Jurkat, Clone E6-1 (cell line): ENCODE measurements at regions not wholly inside any gene's neighbourhood (a gene's known extent, or its start where the extent isn't known, plus 50 kb on each side); places are given as distances from the start of the nearest gene placed in this dataset.
"Not testable (repeated sequence)": the region's sequence is repeated elsewhere in the genome, so short reads cannot be mapped to it uniquely, and the experiment has no call there.

Experiments
- DNase-seq: peaks from one replicate; pipeline ENCODE4 v3.0.0-alpha.2; 2011; ENCODE audit warnings: low read depth, low spot score
- H3K4me3 ChIP-seq: 2 replicates; pipeline ENCODE4 v1.5.1; 2011; ENCODE audit warnings: mild to moderate bottlenecking, low read length, control low read depth, moderate library complexity

DNA sequence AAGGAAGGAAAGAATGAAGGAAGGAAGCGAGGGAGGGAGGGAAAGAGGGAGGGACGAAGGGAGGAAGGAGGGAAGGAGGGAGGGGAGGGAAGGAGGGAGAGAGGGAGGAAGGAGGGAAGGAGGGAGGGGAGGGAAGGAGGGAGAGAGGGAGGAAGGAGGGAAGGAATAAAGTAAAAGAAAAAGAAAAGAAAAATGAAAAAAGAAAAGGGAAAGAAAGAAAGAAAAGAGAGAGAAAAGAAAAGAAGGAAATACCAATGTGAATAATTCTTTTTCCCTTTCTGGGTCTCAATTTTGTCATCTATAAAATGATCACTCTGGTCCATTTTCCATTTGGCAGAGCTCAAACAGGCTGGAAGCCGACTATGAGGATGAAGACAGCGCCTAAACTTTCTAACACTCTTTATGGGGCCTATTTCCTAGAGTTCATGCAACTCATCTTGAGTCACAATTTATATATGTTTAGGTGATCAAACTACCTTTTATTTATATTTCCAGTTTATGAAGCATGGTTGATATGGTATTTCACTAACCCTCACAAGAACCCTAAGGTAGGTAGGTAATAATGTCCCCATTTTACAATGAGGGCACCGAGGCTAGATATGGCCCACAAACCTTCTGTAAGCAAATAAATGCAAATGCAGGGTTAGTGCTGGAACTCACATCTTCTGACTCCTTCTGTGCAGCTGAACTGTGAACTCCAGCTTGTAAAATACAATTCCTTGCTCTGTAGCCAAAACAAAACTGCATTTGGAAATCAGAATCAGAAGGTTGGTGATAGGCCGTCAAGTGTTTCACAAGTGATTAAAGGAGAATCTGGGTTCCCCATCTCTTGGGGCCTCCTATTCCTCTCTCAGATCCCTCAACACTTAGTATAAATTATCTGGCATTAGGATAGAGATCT lies 434.3 kb downstream of the ETS1 start:
- no peak for DNase-seq
- H3K4me3 ChIP-seq: no peak overlapping the region

DNA sequence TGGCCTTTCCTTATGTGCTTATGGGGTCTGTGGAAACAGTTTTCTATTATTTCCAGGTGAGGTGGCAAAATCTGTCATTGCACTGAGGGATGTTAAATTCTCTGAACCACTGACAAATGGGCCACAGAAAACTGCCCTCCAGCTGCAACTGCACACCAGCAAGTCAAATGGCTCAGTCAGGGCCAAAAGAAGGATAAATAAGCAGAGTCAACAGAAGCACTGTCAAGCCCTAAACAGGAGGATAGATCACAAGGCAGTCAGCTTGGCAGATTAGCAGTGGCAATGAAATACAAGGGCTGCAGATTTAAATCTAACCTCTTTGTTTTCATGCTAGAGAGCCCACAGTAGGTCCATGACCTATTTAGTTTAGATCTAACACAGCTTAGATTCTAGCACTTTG lies 435.6 kb downstream of the ETS1 start:
- H3K4me3 ChIP-seq: no peak overlapping the region
- no peak for DNase-seq

DNA sequence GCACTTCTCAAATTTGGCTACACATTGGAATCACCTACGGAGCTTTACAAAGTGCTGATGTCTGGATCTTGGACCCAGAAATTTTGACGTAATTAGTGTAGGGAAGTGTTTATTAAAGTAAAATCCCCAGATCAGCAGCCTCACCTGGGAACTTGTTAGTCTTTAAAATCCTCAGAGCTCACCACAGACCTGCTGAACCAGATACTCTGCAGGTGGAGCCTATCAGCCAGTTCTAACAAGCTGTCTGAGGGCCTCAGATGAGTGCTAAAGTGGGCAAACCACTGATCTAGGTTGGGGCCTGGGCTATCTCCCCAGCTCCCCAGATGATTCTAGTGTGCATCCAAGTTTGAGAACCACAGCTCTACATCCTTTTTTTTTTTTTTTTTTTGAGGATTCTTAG lies 436.0 kb downstream of the ETS1 start:
- no peak overlapping the region for H3K4me3 ChIP-seq
- DNase-seq: no peak

DNA sequence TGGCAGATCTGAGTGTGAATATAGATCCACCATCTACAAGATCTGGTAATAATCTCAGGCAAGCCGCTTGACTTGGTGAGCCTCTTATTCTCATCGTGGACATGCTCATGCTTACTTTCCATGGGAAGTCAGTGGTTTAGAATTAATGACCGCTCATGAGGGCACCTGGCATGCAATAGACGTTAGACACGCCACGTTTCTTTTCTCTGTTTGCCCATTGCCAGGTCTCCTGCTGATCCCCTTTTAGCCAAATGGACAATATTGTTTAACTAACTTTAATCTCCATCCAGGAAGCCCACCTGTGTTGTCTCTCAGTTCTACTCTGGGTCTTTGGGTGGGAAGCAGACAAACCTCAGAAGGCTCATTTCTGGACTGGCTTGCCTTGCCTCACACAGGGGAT lies 439.1 kb downstream of the ETS1 start:
- no peak for DNase-seq

DNA sequence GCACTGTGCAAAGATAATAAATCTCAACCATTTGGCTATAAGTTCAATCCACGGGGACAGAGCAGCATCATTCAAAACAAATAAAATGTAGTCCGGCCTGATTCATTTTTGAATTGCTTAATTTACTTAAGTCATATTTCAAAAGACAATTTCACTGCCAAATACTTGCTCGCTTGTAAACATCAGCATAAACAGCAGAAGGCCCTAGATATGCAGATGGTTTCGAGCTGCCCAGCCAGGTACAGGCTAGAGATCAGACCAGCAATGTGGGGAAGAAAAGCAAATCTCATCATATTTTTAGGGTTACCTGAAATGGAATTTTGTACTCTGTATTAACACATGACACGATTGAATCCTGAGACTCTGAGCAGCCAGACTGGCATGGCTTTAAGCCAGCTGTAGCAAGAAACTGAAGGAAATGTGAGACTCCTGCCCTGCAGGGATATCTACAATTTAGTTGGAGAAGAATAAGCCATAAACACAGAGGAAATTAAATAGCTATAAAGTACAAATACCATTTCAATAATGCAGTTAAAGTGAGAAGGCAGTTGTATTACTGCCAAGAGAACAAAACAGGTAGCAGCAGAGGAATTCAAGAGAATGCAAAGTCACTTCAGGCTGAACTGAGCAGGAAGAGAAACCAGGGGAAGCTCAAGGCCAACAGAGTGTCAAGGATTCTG lies 440.3 kb downstream of the ETS1 start:
- no peak overlapping the region for H3K4me3 ChIP-seq
- no peak for DNase-seq

More for the DNA sequence above, 439.1 kb downstream of the ETS1 start:
- H3K4me3 ChIP-seq: no peak overlapping the region

DNA sequence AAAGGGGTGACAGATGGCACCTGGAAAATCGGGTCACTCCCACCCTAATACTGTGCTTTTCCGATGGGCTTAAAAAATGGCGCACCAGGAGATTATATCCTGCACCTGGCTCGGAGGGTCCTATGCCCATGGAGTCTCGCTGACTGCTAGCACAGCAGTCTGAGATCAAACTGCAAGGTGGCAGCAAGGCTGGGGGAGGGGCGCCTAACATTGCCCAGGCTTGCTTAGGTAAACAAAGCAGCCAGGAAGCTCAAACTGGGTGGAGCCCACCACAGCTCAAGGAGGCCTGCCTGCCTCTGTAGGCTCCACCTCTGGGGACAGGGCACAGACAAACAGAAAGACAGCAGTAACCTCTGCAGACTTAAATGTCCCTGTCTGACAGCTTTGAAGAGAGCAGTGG lies 447.1 kb downstream of the ETS1 start:
- not testable (repeated sequence) for H3K4me3 ChIP-seq, DNase-seq

DNA sequence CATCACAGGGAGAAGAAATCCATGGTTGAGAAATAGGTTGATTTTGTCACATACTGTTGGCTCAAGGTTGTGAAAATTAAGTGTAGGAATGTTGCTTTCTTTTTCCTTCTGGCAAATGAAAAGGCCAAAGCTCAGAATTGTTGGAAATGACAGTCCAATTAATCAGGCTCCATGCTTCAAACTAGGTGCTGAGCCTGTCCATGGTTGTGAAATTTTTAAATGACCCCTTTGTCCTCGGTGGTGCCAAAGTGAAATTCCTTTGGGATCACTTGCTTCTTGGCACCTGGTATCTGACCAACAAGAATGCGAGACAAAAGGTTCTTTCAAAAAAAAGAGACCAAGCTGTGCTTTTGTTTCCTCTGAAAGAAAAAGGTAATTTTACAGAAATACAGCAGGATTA lies 451.9 kb downstream of the ETS1 start:
- no peak overlapping the region for H3K4me3 ChIP-seq
- DNase-seq: no peak

DNA sequence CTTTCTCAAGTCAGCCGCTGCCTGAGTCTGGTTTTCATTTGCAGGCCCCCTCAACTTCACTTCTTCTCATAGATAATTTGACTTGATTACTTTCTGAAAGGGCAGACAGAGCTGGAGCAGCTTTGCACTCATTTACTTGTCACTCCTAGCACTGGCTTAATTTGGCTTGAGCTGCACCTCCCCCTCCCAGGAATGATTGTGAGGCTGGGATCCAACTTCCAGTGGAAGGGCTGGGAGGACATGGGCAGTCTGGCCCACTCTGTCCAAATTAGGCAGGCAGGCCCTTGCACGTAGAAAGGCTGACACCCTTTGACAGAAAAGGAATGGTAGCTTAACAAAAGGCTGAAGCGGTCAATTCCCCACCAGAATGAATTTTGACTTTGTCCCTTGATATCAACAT lies 453.9 kb downstream of the ETS1 start:
- no peak for DNase-seq
- H3K4me3 ChIP-seq: no peak overlapping the region

DNA sequence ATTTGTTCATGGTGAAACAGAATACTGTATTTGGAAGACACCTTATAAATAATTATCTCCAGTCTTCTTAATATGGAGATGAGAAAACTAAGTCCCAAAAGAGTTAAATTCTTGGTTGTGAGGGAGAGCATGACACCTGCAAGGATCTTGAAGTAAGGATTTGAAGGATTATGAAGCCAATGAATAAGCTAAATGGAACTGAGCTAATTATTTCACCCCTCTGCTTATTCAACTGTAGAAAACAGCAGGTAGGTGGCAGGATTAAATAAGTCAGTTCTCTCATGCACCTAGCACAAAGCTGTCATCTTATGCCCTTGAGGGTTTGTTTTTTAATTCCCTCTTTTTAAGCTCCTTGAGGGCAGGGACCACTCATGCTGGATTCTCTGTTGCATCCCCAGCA lies 457.3 kb downstream of the ETS1 start:
- no peak for DNase-seq
- H3K4me3 ChIP-seq: no peak overlapping the region

DNA sequence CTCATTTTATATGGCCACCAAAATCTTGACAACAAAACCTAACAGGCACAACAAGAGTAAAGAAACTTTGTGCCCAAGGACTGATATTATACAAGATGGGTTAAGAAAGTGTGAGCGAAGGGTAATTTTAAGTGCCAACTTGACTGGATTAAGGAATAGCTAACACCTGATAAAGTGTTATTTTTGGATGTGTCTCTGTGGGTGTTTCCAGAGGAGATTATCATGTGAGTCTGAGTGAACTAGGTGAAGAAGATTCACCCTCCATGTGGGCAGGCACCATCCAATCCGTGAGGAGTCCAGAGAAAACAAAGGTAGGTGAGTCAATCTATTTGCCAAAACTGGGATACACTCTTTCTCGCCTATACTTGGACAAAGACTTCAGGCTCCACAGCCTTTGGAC lies 461.6 kb downstream of the ETS1 start:
- no peak for DNase-seq
- H3K4me3 ChIP-seq: no peak overlapping the region

DNA sequence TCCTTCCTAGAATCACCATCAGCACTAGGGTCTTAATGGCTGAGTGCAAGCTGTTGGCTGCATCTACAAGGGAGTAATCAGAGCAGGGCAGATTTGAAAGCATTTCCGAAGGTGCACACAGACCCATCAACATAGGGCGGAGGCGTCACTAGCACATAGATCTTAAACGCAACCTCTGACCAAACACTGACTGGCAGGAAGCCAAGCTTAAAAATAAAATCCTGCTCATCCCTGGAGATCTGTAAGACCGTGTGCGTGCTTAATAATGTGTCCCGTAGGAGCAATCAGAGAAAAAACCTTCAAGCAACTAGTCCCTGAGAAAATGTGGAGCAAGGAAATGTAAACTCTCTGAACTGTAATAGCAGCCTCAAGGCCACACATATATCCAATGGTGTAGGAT lies 470.5 kb downstream of the ETS1 start:
- no peak overlapping the region for H3K4me3 ChIP-seq
- DNase-seq: no peak

DNA sequence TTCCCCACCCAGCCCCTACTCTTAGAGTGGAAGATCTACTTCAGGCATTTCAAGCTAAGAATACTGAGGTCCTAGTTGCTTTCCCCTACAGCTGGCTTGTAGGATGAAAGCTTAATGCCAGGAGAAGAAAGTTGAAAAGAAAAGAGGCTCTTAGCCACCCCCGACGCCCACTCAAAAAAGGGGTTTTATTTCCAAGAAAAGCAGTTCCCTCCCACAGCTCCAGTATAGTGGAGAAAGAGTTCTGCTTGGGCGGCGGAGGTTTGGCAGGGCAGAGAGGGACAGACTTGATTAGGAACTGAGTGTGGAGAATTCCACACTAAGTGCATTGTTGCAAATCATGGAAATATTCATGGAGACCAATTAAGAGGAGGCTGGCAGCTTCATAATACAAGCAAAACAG lies 470.9 kb downstream of the ETS1 start:
- no peak for DNase-seq
- no peak overlapping the region for H3K4me3 ChIP-seq

DNA sequence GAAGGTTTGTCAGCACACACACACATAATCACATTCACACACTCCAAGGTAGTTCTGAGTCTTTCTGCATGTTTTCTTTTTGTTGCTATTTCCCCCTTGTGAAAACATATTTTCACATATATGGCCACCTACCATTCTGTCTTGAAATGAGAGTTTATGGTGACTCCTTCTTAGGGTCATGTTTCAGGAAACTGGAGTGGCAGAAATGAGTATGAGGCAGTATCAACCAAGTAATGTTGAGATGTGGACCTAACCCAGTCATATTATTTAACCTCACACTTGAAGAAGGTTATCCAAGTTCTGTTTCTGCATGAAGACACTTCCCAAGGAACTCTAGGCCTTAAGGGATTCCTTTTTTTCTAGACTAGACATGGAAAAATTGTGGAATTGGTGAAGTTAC lies 481.4 kb downstream of the ETS1 start:
- H3K4me3 ChIP-seq: no peak overlapping the region
- DNase-seq: no peak

DNA sequence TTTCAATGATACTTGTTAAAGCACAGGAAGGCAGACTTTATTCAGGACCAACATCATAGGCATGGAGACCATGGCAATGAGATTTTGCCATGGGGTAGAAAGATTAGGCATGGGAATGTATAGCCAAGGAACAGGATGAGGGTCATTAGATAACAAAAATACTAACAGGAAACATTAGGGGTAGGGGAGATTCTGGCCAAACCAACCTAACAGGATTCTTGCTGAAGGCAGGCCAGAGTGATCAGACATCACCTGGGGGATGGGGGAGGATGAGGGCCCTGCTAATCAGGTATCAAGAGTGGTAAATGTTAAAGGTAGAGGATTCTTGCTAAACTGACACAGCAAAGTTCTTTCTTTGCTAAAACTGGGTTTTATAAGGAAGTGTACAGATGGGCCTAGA lies 481.8 kb downstream of the ETS1 start:
- DNase-seq: no peak
- no peak overlapping the region for H3K4me3 ChIP-seq

DNA sequence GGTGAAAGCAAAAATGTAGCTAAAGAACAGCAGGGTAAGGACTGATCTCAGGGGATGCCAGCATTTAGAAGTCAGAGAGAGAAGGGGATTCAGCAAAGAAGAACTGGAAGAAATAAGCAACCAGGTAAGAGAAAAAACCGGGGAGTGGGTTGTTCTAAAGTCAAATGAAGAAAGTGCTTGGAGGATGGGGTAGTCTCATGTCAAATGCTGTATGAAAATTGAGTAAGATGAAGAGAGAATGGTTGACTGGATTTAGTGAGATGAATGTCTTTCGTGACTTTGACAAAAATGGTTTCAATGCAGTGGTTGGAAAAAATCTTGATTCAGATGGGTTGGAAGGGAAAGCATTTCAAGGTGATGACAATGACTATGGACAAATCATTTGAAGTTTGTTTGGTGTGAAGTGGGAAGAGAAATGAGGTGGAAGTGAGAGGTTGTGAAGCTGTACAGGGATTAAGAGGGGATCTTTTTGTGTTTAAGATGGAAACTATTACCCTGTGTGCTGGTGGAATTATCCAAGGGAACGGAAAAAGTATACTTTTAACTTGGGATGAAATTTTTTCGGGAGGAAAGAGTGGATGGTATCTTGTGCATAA lies 484.0 kb downstream of the ETS1 start:
- H3K4me3 ChIP-seq: no peak overlapping the region
- DNase-seq: no peak

DNA sequence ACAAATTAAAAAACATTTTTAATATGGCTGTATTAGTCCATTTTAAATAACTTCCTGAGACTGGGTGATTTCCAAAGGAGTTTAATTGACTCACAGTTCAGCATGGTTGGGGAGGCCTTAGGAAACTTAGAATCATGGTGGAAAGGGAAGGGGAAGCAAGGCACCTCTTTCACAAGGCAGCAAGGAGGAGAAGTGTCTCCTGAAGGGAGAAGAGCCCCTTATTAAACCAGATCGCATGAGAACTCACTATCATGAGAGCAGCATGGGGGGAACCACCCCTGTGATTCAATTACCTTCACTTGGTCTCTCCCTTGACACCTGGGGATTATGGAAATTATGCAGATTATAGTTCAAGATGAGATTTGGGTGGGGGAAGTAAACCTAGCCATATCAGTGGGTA lies 488.6 kb downstream of the ETS1 start:
- DNase-seq: no peak
- no peak overlapping the region for H3K4me3 ChIP-seq

DNA sequence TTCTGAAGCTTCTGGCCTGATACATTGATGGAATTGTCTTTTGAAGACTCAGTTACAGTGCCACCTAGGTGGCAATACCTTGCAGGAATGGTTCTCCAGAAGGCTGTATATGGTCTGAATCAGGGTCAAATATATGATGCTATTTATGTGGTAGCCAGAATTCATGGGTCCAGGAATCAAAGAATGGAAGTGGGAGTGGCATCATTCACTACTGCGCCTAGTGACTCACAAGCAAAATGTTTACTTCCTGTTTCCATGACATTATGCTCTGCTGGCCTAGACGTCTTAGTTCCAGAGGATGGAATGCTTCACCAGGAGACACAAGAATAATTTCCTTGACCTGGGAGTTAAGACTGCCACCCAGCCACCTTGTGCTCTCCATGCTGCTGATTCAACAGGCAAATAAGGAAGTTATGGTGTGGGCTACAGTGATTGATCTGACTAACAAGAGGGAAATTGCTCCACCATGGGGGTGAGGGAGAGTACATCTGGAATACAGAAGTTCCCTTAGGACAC lies 491.8 kb downstream of the ETS1 start:
- no peak overlapping the region for H3K4me3 ChIP-seq
- no peak for DNase-seq

DNA sequence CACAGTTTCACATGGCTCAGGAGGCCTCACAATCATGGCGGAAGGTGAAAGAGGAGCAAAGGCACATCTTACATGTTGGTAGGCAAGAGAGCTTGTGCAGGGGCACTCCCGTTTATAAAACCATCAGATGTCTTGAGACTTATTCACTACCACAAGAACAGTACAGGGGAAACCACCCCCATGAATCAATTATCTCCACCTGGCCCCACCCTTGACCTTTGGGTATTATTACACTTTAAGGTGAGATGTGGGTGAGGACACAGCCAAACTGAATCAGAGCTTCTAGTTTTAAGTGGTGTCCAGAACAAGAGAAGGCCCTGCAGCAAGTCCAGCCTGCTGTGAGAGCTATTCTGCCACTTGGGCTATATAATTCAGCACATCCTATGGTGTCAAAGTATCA lies 493.7 kb downstream of the ETS1 start:
- no peak overlapping the region for H3K4me3 ChIP-seq
- DNase-seq: no peak

DNA sequence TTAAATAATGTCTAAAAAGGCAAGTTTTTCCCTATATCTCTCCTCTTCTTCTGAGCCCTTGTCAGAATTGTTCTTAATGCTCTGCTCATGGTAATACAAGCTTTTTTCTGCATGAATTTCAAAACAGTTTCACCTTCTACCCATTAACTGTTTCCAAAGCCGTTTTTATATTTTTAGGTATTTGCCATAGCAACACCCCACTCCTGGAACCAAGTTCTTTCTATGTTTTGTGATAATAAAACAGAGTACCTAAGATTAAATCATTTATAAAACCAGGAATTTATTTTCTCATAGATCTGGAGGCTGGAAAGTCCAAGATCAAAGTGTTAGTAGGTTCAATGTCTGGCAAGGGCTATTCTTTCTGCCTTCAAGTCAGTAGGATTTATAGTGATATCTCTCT lies 497.4 kb downstream of the ETS1 start:
- H3K4me3 ChIP-seq: no peak overlapping the region
- DNase-seq: no peak

DNA sequence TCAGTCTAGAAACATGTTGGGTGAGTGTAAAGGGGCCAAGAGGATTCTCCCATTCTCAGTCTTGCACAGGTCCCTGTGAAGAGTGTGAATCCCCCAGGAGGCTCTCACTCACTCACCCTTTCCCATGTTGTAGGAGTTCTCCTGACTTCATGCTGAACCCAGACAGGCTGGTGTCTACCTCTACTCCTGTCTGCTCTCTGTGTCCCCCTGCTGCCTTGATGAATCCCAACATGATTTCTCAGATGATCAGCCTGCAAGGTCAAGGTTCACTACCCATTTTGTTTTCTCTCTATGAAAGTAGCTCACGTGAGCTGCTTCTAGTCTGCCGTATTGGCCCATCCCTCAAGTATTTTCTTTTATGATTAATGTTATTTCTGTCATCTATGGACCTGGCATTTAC lies 500.6 kb downstream of the ETS1 start:
- H3K4me3 ChIP-seq: no peak overlapping the region
- no peak for DNase-seq
